ENCODE measurements at regions not wholly inside any gene's neighbourhood (a gene's known extent, or its start where the extent isn't known, plus 50 kb on each side); places are given as distances from the start of the nearest gene placed in this dataset.
"Not testable (repeated sequence)": the region's sequence is repeated elsewhere in the genome, so short reads cannot be mapped to it uniquely, and the experiment has no call there.

- DNase-seq (ENCODE audit: low read depth, low spot score), result no peak
- peak overlapping the region; percentile 10 for H3K27ac ChIP-seq
Observed at GRCh38 chr4:115454228-115454627, 340.8 kb upstream of the NDST4 start.

GRCh38 chr4:115453416-115453815 is 340.0 kb upstream of the NDST4 start:
- DNase-seq (ENCODE audit: low read depth, low spot score), result peak; percentile 50
- H3K27ac ChIP-seq, result peak overlapping the region; percentile 10

GRCh38 chr4:115452229-115452628 is 338.8 kb upstream of the NDST4 start:
- DNase-seq (ENCODE audit: low read depth, low spot score); H3K27ac ChIP-seq: not testable (repeated sequence)

GRCh38 chr4:115437739-115438138 is 324.3 kb upstream of the NDST4 start:
- H3K27ac ChIP-seq, result no peak overlapping the region
- DNase-seq (ENCODE audit: low read depth, low spot score), result no peak

- no peak for DNase-seq (ENCODE audit: low read depth, low spot score)
Observed at GRCh38 chr4:115433491-115433890, 320.1 kb upstream of the NDST4 start.

GRCh38 chr4:115430024-115430423 is 316.6 kb upstream of the NDST4 start:
- no peak for DNase-seq (ENCODE audit: low read depth, low spot score)
- H3K27ac ChIP-seq, result no peak overlapping the region

More at GRCh38 chr4:115433491-115433890, 320.1 kb upstream of the NDST4 start:
- no peak overlapping the region for H3K27ac ChIP-seq

GRCh38 chr4:115428455-115428854 is 315.0 kb upstream of the NDST4 start:
- no peak for DNase-seq (ENCODE audit: low read depth, low spot score)
- no peak overlapping the region for H3K27ac ChIP-seq

- no peak overlapping the region for H3K27ac ChIP-seq
- no peak for DNase-seq (ENCODE audit: low read depth, low spot score)
Observed at GRCh38 chr4:115424852-115425251, 311.4 kb upstream of the NDST4 start.

GRCh38 chr4:115418635-115419396 is 305.4 kb upstream of the NDST4 start:
- no peak overlapping the region for H3K27ac ChIP-seq
- no peak for DNase-seq (ENCODE audit: low read depth, low spot score)

- no peak for DNase-seq (ENCODE audit: low read depth, low spot score)
- H3K27ac ChIP-seq, result no peak overlapping the region
Observed at GRCh38 chr4:115396034-115396433, 282.6 kb upstream of the NDST4 start.

GRCh38 chr4:115376866-115377265 is 263.4 kb upstream of the NDST4 start:
- H3K27ac ChIP-seq, result no peak overlapping the region
- DNase-seq (ENCODE audit: low read depth, low spot score), result no peak

GRCh38 chr4:115374621-115375020 is 261.2 kb upstream of the NDST4 start:
- H3K27ac ChIP-seq, result no peak overlapping the region
- DNase-seq (ENCODE audit: low read depth, low spot score), result no peak

- no peak overlapping the region for H3K27ac ChIP-seq
- no peak for DNase-seq (ENCODE audit: low read depth, low spot score)
Observed at GRCh38 chr4:115370490-115370889, 257.1 kb upstream of the NDST4 start.

GRCh38 chr4:115370012-115370411 is 256.6 kb upstream of the NDST4 start:
- no peak overlapping the region for H3K27ac ChIP-seq
- DNase-seq (ENCODE audit: low read depth, low spot score), result no peak

GRCh38 chr4:115366390-115366789 is 253.0 kb upstream of the NDST4 start:
- H3K27ac ChIP-seq, result no peak overlapping the region
- DNase-seq (ENCODE audit: low read depth, low spot score), result no peak

GRCh38 chr4:115365185-115365584 is 251.8 kb upstream of the NDST4 start:
- H3K27ac ChIP-seq, result no peak overlapping the region
- no peak for DNase-seq (ENCODE audit: low read depth, low spot score)

GRCh38 chr4:115361781-115362180 is 248.4 kb upstream of the NDST4 start:
- no peak overlapping the region for H3K27ac ChIP-seq
- no peak for DNase-seq (ENCODE audit: low read depth, low spot score)

- no peak for DNase-seq (ENCODE audit: low read depth, low spot score)
- H3K27ac ChIP-seq, result no peak overlapping the region
Observed at GRCh38 chr4:115360431-115360830, 247.0 kb upstream of the NDST4 start.

GRCh38 chr4:115357776-115358175 is 244.4 kb upstream of the NDST4 start:
- DNase-seq (ENCODE audit: low read depth, low spot score), result no peak

GRCh38 chr4:115356176-115356575 is 242.8 kb upstream of the NDST4 start:
- no peak for DNase-seq (ENCODE audit: low read depth, low spot score)
- no peak overlapping the region for H3K27ac ChIP-seq

More at GRCh38 chr4:115357776-115358175, 244.4 kb upstream of the NDST4 start:
- no peak overlapping the region for H3K27ac ChIP-seq

- no peak overlapping the region for H3K27ac ChIP-seq
- DNase-seq (ENCODE audit: low read depth, low spot score), result no peak
Observed at GRCh38 chr4:115355329-115355728, 241.9 kb upstream of the NDST4 start.

GRCh38 chr4:115353370-115353769 is 239.9 kb upstream of the NDST4 start:
- no peak for DNase-seq (ENCODE audit: low read depth, low spot score)
- no peak overlapping the region for H3K27ac ChIP-seq

Data from epithelial cell of prostate (primary cell).